A549 (cell line): ENCODE measurements at regions not wholly inside any gene's neighbourhood (a gene's known extent, or its start where the extent isn't known, plus 50 kb on each side); places are given as distances from the start of the nearest gene placed in this dataset.

Source experiments
- ATAC-seq, 2 experiments: fragments of 200-7000 bp in 1 of 2; fragments of >200 bp in 1 of 2; cut with Nextera tagmentation in 1 of 2; cut with Tn5 transposase in 1 of 2; 3 replicates each; pipeline versions ENCODE4 v1.8.0 to v1.9.1; 2018 to 2020; ENCODE audit warnings: mild to moderate bottlenecking in 1 of 2, moderate library complexity in 1 of 2
- CTCF ChIA-PET: fragments of 300-600 bp; sonication (Branson Sonifier 250); formaldehyde crosslinking; extraction: SDS; loops from one replicate; lab custom pipeline; 2021; ENCODE audit warnings: antibody characterized with exemption, inconsistent platforms; lab: Yijun Ruan, JAX
- POLR2A ChIA-PET: fragments of 350-600 bp; formaldehyde crosslinking; extraction: SDS; loops from one replicate; lab custom pipeline; 2021; ENCODE audit warnings: antibody characterized with exemption, inconsistent platforms; lab: Yijun Ruan, JAX
- DNase-seq, 2 experiments: peaks; one replicate each; pipeline versions ENCODE4 v3.0.0 to v3.0.0-alpha.2; 2011 to 2016; ENCODE audit warnings: low read depth in 1 of 2, low spot score in 1 of 2
- FAIRE-seq: peaks from 2 replicates; lab custom pipeline; 2011; peaks lifted over from hg19 to GRCh38; lab: Jason Lieb, UNC
- H3K27ac ChIP-seq, 2 experiments: fragments of >200 bp; sonication (Bioruptor Twin); formaldehyde crosslinking; 3 replicates each; pipeline ENCODE4 v1.5.1; 2016 to 2017
- H3K4me1 ChIP-seq: fragments of >200 bp; sonication (Bioruptor Twin); formaldehyde crosslinking; 3 replicates; pipeline ENCODE4 v1.6.1; 2016
- H3K4me2 ChIP-seq: fragments of >200 bp; sonication (Bioruptor Twin); formaldehyde crosslinking; 3 replicates; pipeline ENCODE4 v1.6.1; 2016
- H3K4me3 ChIP-seq: fragments of >200 bp; sonication (Bioruptor Twin); formaldehyde crosslinking; 3 replicates; pipeline ENCODE4 v1.5.1; 2016
- H3K9me3 ChIP-seq: fragments of >200 bp; sonication (Bioruptor Twin); formaldehyde crosslinking; 3 replicates; pipeline ENCODE4 v1.6.1; 2016
- CBX2 ChIP-seq: fragments of 200-600 bp; sonication (generic); IDR thresholded peaks from 2 replicates; pipeline ENCODE4 v1.6.1; 2016; ENCODE audit warnings: low read depth, mild to moderate bottlenecking, borderline replicate concordance
- CBX8 ChIP-seq: fragments of 200-600 bp; sonication (generic); IDR thresholded peaks from 2 replicates; pipeline ENCODE4 v1.6.1; 2016
- CEBPB ChIP-seq, 2 experiments: fragments of >200 bp in 1 of 2; sonication (Bioruptor Twin) in 1 of 2; formaldehyde crosslinking in 1 of 2; IDR thresholded peaks; 2 replicates each; pipeline ENCODE4 v1.6.1; 2012 to 2016
- EP300 ChIP-seq, 2 experiments: fragments of >200 bp; sonication (Bioruptor Twin); formaldehyde crosslinking; IDR thresholded peaks; 2 replicates in 1 of 2; 3 replicates in 1 of 2; pipeline ENCODE4 v1.6.1; 2016 to 2017
- FOXS1 ChIP-seq: fragments of 250-450 bp; sonication (Bioruptor Pico); IDR thresholded peaks from 2 replicates; pipeline ENCODE4 v1.5.0; 2020; ENCODE audit warnings: mild to moderate bottlenecking, moderate library complexity
- GATA3 ChIP-seq: IDR thresholded peaks from 2 replicates; pipeline ENCODE4 v1.6.1; 2012; ENCODE audit warnings: borderline replicate concordance
- HDAC2 ChIP-seq: fragments of 200-600 bp; sonication (generic); IDR thresholded peaks from 2 replicates; pipeline ENCODE4 v1.6.1; 2016
- HEYL ChIP-seq: fragments of 250-450 bp; sonication (Bioruptor Pico); IDR thresholded peaks from 2 replicates; pipeline ENCODE4 v1.8.0; 2021; ENCODE audit warnings: mild to moderate bottlenecking, moderate library complexity
- HOXB5 ChIP-seq: fragments of 250-450 bp; sonication (Bioruptor Pico); IDR thresholded peaks from 2 replicates; pipeline ENCODE4 v1.5.0; 2020; ENCODE audit warnings: mild to moderate bottlenecking, moderate library complexity
- JUN ChIP-seq, 2 experiments: fragments of >200 bp; sonication (Bioruptor Twin); formaldehyde crosslinking; IDR thresholded peaks; 2 replicates in 1 of 2; 3 replicates in 1 of 2; pipeline ENCODE4 v1.6.1; 2016 to 2017
- KDM5A ChIP-seq: fragments of 200-600 bp; sonication (generic); IDR thresholded peaks from 2 replicates; pipeline ENCODE4 v1.6.1; 2016; ENCODE audit warnings: antibody characterized with exemption, mild to moderate bottlenecking
- MAFK ChIP-seq: fragments of 450-650 bp; IDR thresholded peaks from 2 replicates; pipeline ENCODE4 v1.6.1; 2014; ENCODE audit not compliant: partially characterized antibody
- MYC ChIP-seq: IDR thresholded peaks from 2 replicates; pipeline ENCODE4 v1.6.1; 2012; ENCODE audit warnings: mild to moderate bottlenecking, inconsistent platforms, low read length, improper control_type of control experiment, borderline replicate concordance
- NFE2L2 ChIP-seq: fragments of 150-350 bp; conservative IDR thresholded peaks from 2 replicates; pipeline ENCODE4 v1.6.1; 2014; ENCODE audit warnings: low read length
- NPAS2 ChIP-seq: fragments of 250-450 bp; sonication (Bioruptor Pico); IDR thresholded peaks from 2 replicates; pipeline ENCODE4 v1.8.0; 2022; ENCODE audit warnings: mild to moderate bottlenecking, moderate library complexity, borderline replicate concordance
- NR3C1 ChIP-seq: fragments of >200 bp; sonication (Bioruptor Twin); formaldehyde crosslinking; IDR thresholded peaks from 3 replicates; pipeline ENCODE4 v1.6.1; 2017
- PHF8 ChIP-seq: fragments of 200-600 bp; sonication (generic); IDR thresholded peaks from 2 replicates; pipeline ENCODE4 v1.6.1; 2016; ENCODE audit warnings: low read depth, mild to moderate bottlenecking, antibody characterized with exemption, moderate library complexity, borderline replicate concordance
- RARB ChIP-seq: fragments of 250-450 bp; sonication (Bioruptor Pico); IDR thresholded peaks from 2 replicates; pipeline ENCODE4 v1.8.0; 2021; ENCODE audit warnings: mild to moderate bottlenecking, moderate library complexity
- RCOR1 ChIP-seq: fragments of 150-350 bp; IDR thresholded peaks from 2 replicates; pipeline ENCODE4 v1.6.1; 2014; ENCODE audit warnings: antibody characterized with exemption, low read length, low read depth
- RFX5 ChIP-seq: fragments of 450-650 bp; IDR thresholded peaks from 2 replicates; pipeline ENCODE4 v1.7.1; 2014; ENCODE audit warnings: antibody characterized with exemption, mild to moderate bottlenecking, moderate library complexity
- RNF2 ChIP-seq: fragments of 200-600 bp; sonication (generic); IDR thresholded peaks from 2 replicates; pipeline ENCODE4 v1.6.1; 2016; ENCODE audit warnings: low read depth, mild to moderate bottlenecking, antibody characterized with exemption, moderate library complexity, borderline replicate concordance
- SMC3 ChIP-seq: fragments of >200 bp; sonication (Bioruptor Twin); formaldehyde crosslinking; IDR thresholded peaks from 3 replicates; pipeline ENCODE4 v1.6.1; 2018; ENCODE audit warnings: inconsistent platforms
- TFCP2L1 ChIP-seq: fragments of 250-450 bp; sonication (Bioruptor Pico); IDR thresholded peaks from 2 replicates; pipeline ENCODE4 v1.5.0; 2021; ENCODE audit warnings: mild to moderate bottlenecking
- ZC3H11A ChIP-seq: fragments of 450-650 bp; IDR thresholded peaks from 2 replicates; pipeline ENCODE4 v1.6.1; 2014; ENCODE audit warnings: antibody characterized with exemption, mild to moderate bottlenecking
- ZNF302 ChIP-seq: fragments of 250-450 bp; sonication (Bioruptor Pico); IDR thresholded peaks from 2 replicates; pipeline ENCODE4 v1.9.0; 2021; ENCODE audit warnings: inconsistent platforms, mild to moderate bottlenecking, moderate library complexity
- whole genome bisulfite sequencing: methylation state at CpG from one replicate; pipeline ENCODE4 v1.1.6; 2017; ENCODE audit errors: missing lambda C conversion rate; 5-methylcytosine and 5-hydroxymethylcytosine counted together
- TF ChIP-seq, protein P1 (sequence below): fragments of 450-650 bp; IDR thresholded peaks from 2 replicates; pipeline ENCODE4 v1.6.1; 2014; ENCODE audit warnings: antibody characterized with exemption
- TF ChIP-seq, protein P2 (sequence below): fragments of >200 bp; sonication (Bioruptor Twin); formaldehyde crosslinking; IDR thresholded peaks from 3 replicates; pipeline ENCODE4 v1.6.1; 2016
- TF ChIP-seq, protein P3 (sequence below): fragments of >200 bp; sonication (Bioruptor Twin); formaldehyde crosslinking; IDR thresholded peaks from 3 replicates; pipeline ENCODE4 v1.5.1; 2016
- TF ChIP-seq, protein P4 (sequence below): fragments of 250-450 bp; sonication (Bioruptor Pico); IDR thresholded peaks from 2 replicates; pipeline ENCODE4 v1.5.0; 2020; ENCODE audit warnings: low read depth, mild to moderate bottlenecking, moderate library complexity

DNA sequence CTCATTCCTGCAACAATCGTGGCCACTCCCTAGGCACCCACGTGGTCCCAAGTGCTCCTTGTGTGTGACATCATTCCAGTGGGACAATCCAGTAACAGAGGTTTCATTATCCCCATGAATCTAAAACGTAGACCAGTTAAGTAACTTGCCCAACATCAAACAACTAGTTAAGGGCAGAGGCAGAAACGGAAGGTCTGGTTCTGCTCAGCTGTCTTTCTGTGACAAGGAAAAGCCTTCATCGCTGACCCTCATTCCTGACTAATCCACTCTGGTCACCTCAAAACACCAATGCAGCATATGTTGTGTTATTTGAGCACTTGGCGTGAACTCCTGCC lies 261.4 kb upstream of the JARID2 start:
- ATAC-seq = no peak; a peak in 1 of 6 replicates
- Histone ChIP-seq H3K27ac (no peak overlapping the region), H3K4me2 (peak overlapping the region; percentile 19; the same call in 1 of the 3 replicates), H3K4me3 (no peak overlapping the region), H3K9me3 (no peaks in the 10 kb centered on the region), H3K4me1 (peaks cover 10% of the 10 kb centered on the region; the same call in 2 of the 3 replicates)
- ChIA-PET POLR2A (no interaction called here), CTCF (no interaction called here)
- no peak for TF ChIP-seq KDM5A
- TF ChIP-seq, protein P1, sequence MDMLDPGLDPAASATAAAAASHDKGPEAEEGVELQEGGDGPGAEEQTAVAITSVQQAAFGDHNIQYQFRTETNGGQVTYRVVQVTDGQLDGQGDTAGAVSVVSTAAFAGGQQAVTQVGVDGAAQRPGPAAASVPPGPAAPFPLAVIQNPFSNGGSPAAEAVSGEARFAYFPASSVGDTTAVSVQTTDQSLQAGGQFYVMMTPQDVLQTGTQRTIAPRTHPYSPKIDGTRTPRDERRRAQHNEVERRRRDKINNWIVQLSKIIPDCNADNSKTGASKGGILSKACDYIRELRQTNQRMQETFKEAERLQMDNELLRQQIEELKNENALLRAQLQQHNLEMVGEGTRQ = peak; percentile 20; the same call in 1 of the 2 replicates
- FAIRE-seq = no peak
- WGBS = 44% methylated on average over 6 of the region's 6 CpGs
- peak in 1 of 2 experiments; percentile 9 for DNase-seq

DNA sequence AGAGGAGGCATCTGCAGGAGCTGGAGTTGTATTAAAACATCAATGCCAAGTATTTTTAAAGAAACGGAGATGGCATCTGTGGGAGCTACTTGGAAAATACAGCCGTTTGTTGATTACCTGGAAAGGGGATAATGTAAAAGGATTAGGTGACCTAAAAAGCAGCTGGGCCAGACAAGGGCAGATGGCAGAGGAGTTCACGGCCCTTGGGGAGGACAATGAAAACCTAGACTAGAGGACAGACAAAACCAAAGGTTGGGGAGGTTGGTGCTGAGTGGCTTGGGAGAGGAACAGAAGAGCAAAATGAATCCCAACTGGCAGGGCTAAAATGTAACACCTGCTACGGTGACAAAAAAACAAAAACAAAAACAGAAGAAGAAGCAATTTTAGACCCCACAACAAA lies 260.5 kb upstream of the JARID2 start:
- TF ChIP-seq FOXS1 (CRISPR knock-in tag) (no peak), CEBPB (IDR thresholded peaks at IDR 0.05) (no peak), CBX2 (no peak), NR3C1 (no peak)
- Histone ChIP-seq H3K4me2 (no peak overlapping the region), H3K4me3 (no peak overlapping the region), H3K4me1 (peaks cover 10% of the 10 kb centered on the region; the same call in 2 of the 3 replicates), H3K27ac (no peak overlapping the region), H3K9me3 (no peaks in the 10 kb centered on the region)
- ATAC-seq = no peak
- WGBS = 53% methylated on average over 4 of the region's 4 CpGs
- FAIRE-seq = no peak
- no peak for DNase-seq
- POLR2A ChIA-PET = no interaction called here
- CTCF ChIA-PET = interaction anchor here (1.0 kb wide), 1 partner anchor 10 kb away, joined by 3 read pairs; no protein-coding TSS in a partner anchor

DNA sequence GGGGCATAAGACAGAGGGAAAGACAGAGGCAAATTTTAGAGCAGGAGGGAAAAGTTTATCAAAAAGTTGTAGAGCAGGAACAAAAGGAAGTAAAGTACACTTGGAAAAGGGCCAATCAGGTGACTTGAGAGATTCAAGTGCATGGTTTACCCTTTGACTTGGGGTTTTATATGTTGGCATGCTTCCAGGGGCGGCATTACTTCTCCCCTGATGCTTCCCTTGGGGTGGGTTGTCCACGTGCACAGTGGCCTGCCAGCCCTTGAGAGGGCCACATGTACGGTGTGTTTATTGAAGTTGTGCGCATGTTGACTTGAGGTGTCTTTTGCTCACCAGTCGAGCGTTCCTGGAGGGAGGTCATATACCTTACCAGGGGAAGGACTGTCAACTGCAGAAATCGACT lies 259.5 kb upstream of the JARID2 start:
- no peak for FAIRE-seq
- no peak for ATAC-seq
- POLR2A ChIA-PET = no interaction called here

GRCh38 chr6:14987490-14987889 lies 258.4 kb upstream of the JARID2 start:
- H3K4me3 ChIP-seq = no peak overlapping the region
- DNase-seq (no peak), FAIRE-seq (no peak), ATAC-seq (no peak)
- no peak overlapping the region for H3K27ac ChIP-seq
- no peak overlapping the region for H3K4me2 ChIP-seq
- no peaks in the 10 kb centered on the region for H3K9me3 ChIP-seq
- ChIA-PET POLR2A (no interaction called here), CTCF (no interaction called here)
- H3K4me1 ChIP-seq = peaks cover 10% of the 10 kb centered on the region; the same call in 2 of the 3 replicates
- WGBS = 68% methylated on average over 4 of the region's 4 CpGs
- TF ChIP-seq PHF8 (no peak), HEYL (CRISPR knock-in tag) (no peak), RFX5 (no peak), TFCP2L1 (CRISPR knock-in tag) (no peak), JUN (IDR thresholded peaks at IDR 0.05) (no peak), MAFK (no peak), GATA3 (no peak), EP300 (IDR thresholded peaks at IDR 0.05) (no peak), NFE2L2 (no peak), SMC3 (no peak), NPAS2 (CRISPR knock-in tag) (no peak), HOXB5 (CRISPR knock-in tag) (no peak)
- TF ChIP-seq, protein P2, sequence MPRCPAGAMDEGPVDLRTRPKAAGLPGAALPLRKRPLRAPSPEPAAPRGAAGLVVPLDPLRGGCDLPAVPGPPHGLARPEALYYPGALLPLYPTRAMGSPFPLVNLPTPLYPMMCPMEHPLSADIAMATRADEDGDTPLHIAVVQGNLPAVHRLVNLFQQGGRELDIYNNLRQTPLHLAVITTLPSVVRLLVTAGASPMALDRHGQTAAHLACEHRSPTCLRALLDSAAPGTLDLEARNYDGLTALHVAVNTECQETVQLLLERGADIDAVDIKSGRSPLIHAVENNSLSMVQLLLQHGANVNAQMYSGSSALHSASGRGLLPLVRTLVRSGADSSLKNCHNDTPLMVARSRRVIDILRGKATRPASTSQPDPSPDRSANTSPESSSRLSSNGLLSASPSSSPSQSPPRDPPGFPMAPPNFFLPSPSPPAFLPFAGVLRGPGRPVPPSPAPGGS = no peak
- TF ChIP-seq, protein P3, sequence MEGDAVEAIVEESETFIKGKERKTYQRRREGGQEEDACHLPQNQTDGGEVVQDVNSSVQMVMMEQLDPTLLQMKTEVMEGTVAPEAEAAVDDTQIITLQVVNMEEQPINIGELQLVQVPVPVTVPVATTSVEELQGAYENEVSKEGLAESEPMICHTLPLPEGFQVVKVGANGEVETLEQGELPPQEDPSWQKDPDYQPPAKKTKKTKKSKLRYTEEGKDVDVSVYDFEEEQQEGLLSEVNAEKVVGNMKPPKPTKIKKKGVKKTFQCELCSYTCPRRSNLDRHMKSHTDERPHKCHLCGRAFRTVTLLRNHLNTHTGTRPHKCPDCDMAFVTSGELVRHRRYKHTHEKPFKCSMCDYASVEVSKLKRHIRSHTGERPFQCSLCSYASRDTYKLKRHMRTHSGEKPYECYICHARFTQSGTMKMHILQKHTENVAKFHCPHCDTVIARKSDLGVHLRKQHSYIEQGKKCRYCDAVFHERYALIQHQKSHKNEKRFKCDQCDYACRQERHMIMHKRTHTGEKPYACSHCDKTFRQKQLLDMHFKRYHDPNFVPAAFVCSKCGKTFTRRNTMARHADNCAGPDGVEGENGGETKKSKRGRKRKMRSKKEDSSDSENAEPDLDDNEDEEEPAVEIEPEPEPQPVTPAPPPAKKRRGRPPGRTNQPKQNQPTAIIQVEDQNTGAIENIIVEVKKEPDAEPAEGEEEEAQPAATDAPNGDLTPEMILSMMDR = no peak
- TF ChIP-seq, protein P4, sequence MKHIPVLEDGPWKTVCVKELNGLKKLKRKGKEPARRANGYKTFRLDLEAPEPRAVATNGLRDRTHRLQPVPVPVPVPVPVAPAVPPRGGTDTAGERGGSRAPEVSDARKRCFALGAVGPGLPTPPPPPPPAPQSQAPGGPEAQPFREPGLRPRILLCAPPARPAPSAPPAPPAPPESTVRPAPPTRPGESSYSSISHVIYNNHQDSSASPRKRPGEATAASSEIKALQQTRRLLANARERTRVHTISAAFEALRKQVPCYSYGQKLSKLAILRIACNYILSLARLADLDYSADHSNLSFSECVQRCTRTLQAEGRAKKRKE = no peak

More for the DNA sequence above, 259.5 kb upstream of the JARID2 start:
- H3K4me3 ChIP-seq = no peak overlapping the region
- no peak overlapping the region for H3K4me2 ChIP-seq
- TF ChIP-seq HOXB5 (CRISPR knock-in tag) (no peak), RCOR1 (no peak), RARB (no peak), RNF2 (no peak), MYC (no peak), HDAC2 (no peak), ZC3H11A (no peak), CBX8 (no peak), ZNF302 (no peak), CBX2 (no peak)
- TF ChIP-seq, protein P3 = no peak
- H3K27ac ChIP-seq = no peak overlapping the region
- 66% methylated on average over 7 of the region's 7 CpGs for WGBS
- no peak for DNase-seq
- H3K9me3 ChIP-seq = no peaks in the 10 kb centered on the region
- H3K4me1 ChIP-seq = peaks cover 10% of the 10 kb centered on the region; the same call in 2 of the 3 replicates
- CTCF ChIA-PET = no interaction called here
